Activated T-helper 17 cell treated with anti-CD3 and anti-CD28 coated beads, Interleukin-2, amount 50 U/mL, for 72 hours (primary cell): ENCODE measurements at regions not wholly inside any gene's neighbourhood (a gene's known extent, or its start where the extent isn't known, plus 50 kb on each side); places are given as distances from the start of the nearest gene placed in this dataset.
"Not testable (repeated sequence)": the region's sequence is repeated elsewhere in the genome, so short reads cannot be mapped to it uniquely, and the experiment has no call there.

Experiments used
- ATAC-seq: fragments of 150-1000 bp; cut with Tn5 transposase; replicated peaks from 2 replicates; pipeline ENCODE4 v1.10.0; 2021; ENCODE audit warnings: mild to moderate bottlenecking, moderate library complexity
- H3K27ac Mint-ChIP-seq: one replicate; pipeline ENCODE4 v1.8.0; 2022; ENCODE audit warnings: mixed read lengths
- H3K27me3 Mint-ChIP-seq: one replicate; pipeline ENCODE4 v1.8.0; 2022; ENCODE audit warnings: mixed read lengths
- H3K36me3 Mint-ChIP-seq: one replicate; pipeline ENCODE4 v1.8.0; 2022; ENCODE audit warnings: low read depth, mild to moderate bottlenecking, mixed read lengths
- H3K4me1 Mint-ChIP-seq: one replicate; pipeline ENCODE4 v1.8.0; 2022; ENCODE audit warnings: mixed read lengths
- H3K4me3 Mint-ChIP-seq: one replicate; pipeline ENCODE4 v1.8.0; 2022; ENCODE audit warnings: mild to moderate bottlenecking, mixed read lengths
- H3K9me3 Mint-ChIP-seq: one replicate; pipeline ENCODE4 v1.8.0; 2022; ENCODE audit warnings: mixed read lengths

DNA sequence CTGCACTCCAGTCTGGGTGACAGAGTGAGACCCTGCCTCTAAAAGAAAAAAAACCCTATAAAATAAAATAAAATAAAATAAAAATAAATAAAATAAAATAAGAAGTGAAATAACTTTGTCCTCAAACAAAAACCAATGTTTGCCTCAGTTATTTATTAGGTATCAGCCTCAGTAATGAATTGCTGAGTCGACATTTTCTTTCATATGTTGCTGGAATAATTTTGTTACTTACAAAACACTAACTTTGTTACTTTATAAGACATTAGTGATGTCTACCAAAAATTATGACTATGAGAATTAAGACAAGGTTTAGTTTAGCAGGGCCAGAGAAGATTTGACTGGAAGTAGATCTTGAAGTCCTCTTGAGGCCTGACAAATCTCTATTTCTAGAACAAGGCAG lies 2074.5 kb upstream of the PCDH20 start:
- H3K4me3 Mint-ChIP-seq: no peak overlapping the region
- no peaks in the 10 kb centered on the region for H3K27me3 Mint-ChIP-seq
- no peak for ATAC-seq
- H3K36me3 Mint-ChIP-seq: no peaks in the 10 kb centered on the region
- no peaks in the 10 kb centered on the region for H3K9me3 Mint-ChIP-seq
- no peaks in the 10 kb centered on the region for H3K4me1 Mint-ChIP-seq
- H3K27ac Mint-ChIP-seq: no peak overlapping the region

DNA sequence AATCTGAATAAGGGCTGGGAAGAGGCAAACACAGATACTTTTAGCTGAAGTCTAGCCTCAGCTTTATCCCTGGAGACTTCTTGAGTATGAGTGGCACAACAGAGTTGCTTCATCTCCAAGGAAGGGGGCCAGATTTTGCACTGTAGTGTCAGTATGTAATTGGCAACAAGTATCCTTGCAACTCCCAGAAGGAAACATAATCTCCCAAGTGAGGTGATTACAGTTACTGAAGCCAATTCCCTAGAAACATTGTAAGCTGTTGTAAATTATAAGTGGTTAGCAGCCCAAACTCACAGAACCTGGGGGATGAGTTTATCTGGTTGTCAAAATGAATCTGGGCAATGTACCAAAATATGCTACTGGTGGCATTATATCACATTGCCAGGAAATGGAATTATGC lies 2065.7 kb upstream of the PCDH20 start:
- Mint-ChIP-seq H3K36me3 (no peaks in the 10 kb centered on the region), H3K4me3 (no peak overlapping the region), H3K27ac (no peak overlapping the region), H3K27me3 (no peaks in the 10 kb centered on the region), H3K9me3 (no peaks in the 10 kb centered on the region), H3K4me1 (no peaks in the 10 kb centered on the region)
- no peak for ATAC-seq

DNA sequence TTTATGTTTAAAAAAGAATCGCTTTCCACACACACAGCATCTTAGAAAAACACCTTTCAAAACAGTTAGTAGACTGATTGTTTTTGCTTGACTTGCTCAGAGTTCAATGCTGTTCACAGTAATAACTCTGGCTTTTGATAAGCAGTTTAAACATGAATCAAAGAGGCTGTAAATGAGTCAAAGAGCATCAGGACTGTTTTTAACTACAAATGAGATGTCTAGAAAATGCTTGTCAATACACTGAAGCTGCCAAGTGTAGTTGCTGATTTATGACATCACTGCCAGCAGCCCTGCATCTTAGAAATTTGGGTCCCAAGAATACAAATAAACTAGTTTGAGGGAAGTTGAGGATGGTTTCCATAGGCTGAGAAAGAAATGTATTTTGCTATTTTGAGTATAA lies 2057.1 kb upstream of the PCDH20 start:
- H3K4me3 Mint-ChIP-seq: no peak overlapping the region
- no peak overlapping the region for H3K27ac Mint-ChIP-seq
- no peaks in the 10 kb centered on the region for H3K27me3 Mint-ChIP-seq
- peaks cover 3% of the 10 kb centered on the region for H3K9me3 Mint-ChIP-seq
- H3K4me1 Mint-ChIP-seq: no peaks in the 10 kb centered on the region
- H3K36me3 Mint-ChIP-seq: no peaks in the 10 kb centered on the region
- no peak for ATAC-seq

DNA sequence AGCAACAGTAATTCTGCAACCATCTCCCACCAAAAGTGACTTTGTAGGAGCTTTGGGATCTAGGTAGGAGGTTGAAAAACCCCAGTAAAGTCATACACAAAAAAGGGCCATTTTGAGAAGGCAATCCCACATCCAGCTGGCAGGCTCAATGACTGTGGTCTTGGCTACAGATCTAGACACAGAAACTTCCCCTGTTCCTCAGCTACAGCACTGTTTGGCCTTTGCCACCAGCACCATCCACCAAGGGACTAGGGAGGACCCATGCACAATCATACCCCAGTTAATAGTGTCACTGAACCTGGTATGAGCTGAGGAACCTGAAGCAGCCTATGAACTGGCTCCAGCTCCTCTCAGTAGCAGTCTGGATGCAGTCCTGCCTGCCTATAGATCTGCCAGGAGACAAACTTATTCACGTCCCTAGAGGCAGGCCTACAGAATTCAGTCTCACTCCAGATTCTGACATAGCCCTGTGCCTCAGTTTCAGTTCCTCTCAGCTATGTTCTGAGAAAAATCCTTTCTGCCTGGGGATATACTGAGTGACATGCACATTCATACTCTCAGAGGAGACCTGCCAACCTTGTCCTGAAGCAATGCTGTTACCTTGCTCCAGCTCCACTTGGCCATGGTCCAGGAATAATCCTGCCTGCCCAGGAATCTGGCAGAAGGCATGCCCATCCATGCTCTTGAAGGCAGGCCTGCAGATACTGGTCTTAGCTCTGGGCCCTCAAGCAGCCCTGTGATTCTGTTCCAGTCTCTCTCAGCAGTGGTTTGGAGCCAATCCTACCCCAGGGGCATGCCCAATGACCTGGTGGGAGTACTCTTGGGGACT lies 2048.3 kb upstream of the PCDH20 start:
- Mint-ChIP-seq H3K27me3 (no peaks in the 10 kb centered on the region), H3K9me3 (peaks cover 5% of the 10 kb centered on the region), H3K4me3 (no peak overlapping the region), H3K27ac (no peak overlapping the region), H3K4me1 (no peaks in the 10 kb centered on the region), H3K36me3 (no peaks in the 10 kb centered on the region)
- ATAC-seq: no peak

DNA sequence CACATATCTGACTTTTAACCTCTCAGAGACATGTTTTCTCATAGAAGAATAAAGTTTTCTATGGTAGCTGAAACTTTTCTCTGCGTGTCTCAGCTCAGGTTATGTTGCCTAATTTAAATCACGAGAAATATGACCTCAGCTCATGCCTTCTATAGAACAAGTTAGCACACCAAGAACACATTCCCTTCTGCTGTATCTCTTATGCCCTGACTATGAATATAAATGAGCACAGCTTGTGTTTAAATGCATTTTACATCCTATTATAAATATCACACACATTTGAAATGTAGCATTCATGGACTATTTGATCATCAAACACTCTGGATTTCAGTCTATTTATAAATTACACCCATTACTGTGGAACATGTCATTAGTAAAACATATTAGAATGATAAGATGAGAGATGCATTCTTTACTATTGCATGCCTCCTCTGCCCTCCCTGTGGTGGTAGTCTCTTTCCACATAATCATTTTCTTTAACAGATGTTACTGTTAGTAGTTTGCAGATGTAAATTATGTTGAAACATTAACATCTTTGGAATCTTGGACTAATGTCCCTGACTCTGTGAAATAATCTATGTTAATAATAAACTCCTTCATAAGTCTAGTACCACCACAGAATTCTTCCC lies 2044.9 kb upstream of the PCDH20 start:
- no peaks in the 10 kb centered on the region for H3K4me1 Mint-ChIP-seq
- H3K27ac Mint-ChIP-seq: no peak overlapping the region
- H3K9me3 Mint-ChIP-seq: no peaks in the 10 kb centered on the region
- H3K27me3 Mint-ChIP-seq: no peaks in the 10 kb centered on the region
- no peaks in the 10 kb centered on the region for H3K36me3 Mint-ChIP-seq
- H3K4me3 Mint-ChIP-seq: no peak overlapping the region
- no peak for ATAC-seq

DNA sequence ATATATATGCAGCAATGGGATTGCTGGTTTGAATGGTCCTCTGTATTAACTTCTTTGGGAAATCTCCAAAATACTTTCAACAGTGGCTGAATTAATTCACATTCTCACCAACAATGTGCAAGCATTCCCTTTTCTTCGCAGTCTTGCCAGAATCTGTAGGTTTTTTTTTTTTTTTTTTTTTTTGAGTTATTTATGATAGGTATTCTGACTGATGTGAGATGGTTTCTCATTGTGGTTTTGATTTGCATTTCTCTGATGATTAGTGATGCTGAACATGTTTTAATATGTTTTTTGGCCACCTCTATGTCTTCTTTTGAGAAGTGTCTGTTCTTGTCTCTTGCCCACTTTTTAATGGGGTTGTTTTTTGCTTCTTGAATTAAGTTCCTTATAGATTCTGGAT lies 2041.5 kb upstream of the PCDH20 start:
- no peaks in the 10 kb centered on the region for H3K4me1 Mint-ChIP-seq
- no peak overlapping the region for H3K27ac Mint-ChIP-seq
- H3K36me3 Mint-ChIP-seq: no peaks in the 10 kb centered on the region
- no peak overlapping the region for H3K4me3 Mint-ChIP-seq
- H3K27me3 Mint-ChIP-seq: no peaks in the 10 kb centered on the region
- H3K9me3 Mint-ChIP-seq: no peaks in the 10 kb centered on the region
- ATAC-seq: no peak

DNA sequence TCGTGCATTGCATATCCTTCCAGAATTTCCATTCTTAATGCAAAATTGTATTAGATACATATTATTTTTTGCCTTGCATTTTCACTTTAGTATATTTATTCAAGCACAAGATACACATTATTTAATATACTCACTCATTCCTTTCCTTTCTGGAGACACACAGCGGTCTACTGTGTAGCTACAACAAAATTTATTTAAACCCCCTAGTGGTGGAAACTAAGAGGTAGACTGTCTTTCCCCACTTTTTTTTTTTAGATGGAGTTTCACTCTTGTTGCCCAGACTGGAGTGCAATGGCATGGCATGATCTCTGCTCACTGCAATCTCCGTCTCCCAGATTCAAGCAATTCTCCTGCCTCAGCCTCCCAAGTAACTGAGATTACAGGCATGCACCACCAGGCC lies 2040.3 kb upstream of the PCDH20 start:
- Mint-ChIP-seq H3K36me3 (no peaks in the 10 kb centered on the region), H3K4me3 (no peak overlapping the region), H3K4me1 (no peaks in the 10 kb centered on the region), H3K27ac (no peak overlapping the region), H3K9me3 (no peaks in the 10 kb centered on the region), H3K27me3 (no peaks in the 10 kb centered on the region)
- no peak for ATAC-seq

DNA sequence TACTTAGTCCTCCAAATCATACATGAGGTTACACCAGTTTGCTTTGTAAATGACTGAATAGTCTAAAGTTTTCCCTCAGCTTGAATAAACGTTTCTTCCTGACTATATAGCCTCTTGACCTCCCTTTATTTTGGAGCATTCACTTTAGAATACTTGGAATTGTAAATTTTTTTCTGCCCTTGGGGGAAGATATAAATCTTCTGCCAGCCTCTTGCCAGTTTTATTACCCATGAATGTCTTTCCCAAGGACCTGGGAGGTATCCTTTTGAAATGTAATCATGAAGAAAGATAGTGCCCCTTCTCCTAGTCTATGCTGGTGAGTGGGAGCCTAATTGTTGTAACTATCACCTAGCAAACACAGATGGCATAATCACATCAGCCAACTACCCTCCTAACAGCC lies 2033.9 kb upstream of the PCDH20 start:
- no peaks in the 10 kb centered on the region for H3K9me3 Mint-ChIP-seq
- ATAC-seq: no peak
- no peak overlapping the region for H3K4me3 Mint-ChIP-seq

DNA sequence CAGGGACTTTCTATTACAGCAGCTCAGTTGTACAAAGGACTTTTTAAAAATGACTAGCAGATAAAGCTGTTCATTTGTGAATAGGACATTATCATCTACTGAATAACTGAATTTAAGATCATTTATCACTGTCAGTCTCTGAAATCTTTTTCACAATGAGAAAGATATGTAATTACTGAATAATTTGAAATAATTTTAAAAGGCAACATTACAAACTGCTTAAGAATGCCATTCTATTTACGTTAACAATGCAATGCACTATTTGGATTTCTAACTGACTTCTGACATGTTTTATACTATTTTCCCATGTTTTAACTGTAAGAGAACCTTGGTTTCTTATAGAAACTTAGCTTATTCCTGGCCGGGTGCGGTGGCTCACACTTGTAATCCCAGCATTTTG lies 2033.0 kb upstream of the PCDH20 start:
- H3K9me3 Mint-ChIP-seq: no peaks in the 10 kb centered on the region
- no peaks in the 10 kb centered on the region for H3K36me3 Mint-ChIP-seq
- ATAC-seq: no peak

More for the DNA sequence above, 2033.9 kb upstream of the PCDH20 start:
- Mint-ChIP-seq H3K4me1 (no peaks in the 10 kb centered on the region), H3K36me3 (no peaks in the 10 kb centered on the region), H3K27ac (no peak overlapping the region), H3K27me3 (no peaks in the 10 kb centered on the region)

DNA sequence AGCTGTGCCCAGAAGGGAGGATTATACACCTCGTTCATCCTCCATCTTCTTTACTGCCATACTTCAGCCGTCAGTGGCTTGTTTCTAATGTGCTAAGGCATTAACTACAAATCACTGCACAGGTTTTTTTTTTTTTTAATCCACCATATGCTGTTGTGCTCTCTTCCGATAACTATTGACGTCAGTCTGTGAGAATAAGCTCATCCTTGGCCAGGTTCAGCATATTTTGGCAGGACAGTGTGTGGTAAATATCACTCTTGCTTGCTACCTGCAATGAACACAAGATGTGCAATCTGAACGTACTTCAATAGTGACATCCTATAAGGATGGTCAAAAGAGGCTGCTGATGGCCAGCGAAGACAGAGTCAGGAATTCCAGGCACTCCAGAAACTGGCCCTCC lies 2030.7 kb upstream of the PCDH20 start:
- H3K36me3 Mint-ChIP-seq: no peaks in the 10 kb centered on the region
- no peak overlapping the region for H3K27ac Mint-ChIP-seq
- H3K4me1 Mint-ChIP-seq: no peaks in the 10 kb centered on the region
- no peak for ATAC-seq
- no peaks in the 10 kb centered on the region for H3K27me3 Mint-ChIP-seq
- H3K9me3 Mint-ChIP-seq: peaks cover 3% of the 10 kb centered on the region
- no peak overlapping the region for H3K4me3 Mint-ChIP-seq

More for the DNA sequence above, 2033.0 kb upstream of the PCDH20 start:
- H3K27me3 Mint-ChIP-seq: no peaks in the 10 kb centered on the region
- H3K27ac Mint-ChIP-seq: no peak overlapping the region
- no peak overlapping the region for H3K4me3 Mint-ChIP-seq
- H3K4me1 Mint-ChIP-seq: no peaks in the 10 kb centered on the region

DNA sequence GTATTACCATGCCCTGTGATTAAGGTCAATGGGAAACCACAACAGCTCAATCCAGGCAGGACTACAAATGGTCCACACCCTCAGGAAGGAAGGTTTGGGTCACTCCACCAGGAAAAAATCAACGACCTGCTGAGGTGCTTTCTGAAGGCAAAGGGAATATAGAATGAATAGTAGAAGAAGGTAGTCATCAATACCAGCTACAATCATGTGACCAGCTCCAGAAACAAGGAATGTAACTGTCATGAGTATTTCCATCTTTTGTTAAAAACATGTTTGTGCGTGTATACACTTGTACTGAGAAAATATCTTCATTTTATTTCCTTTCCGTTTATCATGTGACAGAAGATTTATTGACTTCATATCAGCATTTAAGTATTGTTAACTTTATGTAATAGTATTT lies 2028.6 kb upstream of the PCDH20 start:
- not testable (repeated sequence) for H3K36me3 Mint-ChIP-seq, H3K4me3 Mint-ChIP-seq, H3K27ac Mint-ChIP-seq, H3K9me3 Mint-ChIP-seq, ATAC-seq, H3K27me3 Mint-ChIP-seq, H3K4me1 Mint-ChIP-seq

DNA sequence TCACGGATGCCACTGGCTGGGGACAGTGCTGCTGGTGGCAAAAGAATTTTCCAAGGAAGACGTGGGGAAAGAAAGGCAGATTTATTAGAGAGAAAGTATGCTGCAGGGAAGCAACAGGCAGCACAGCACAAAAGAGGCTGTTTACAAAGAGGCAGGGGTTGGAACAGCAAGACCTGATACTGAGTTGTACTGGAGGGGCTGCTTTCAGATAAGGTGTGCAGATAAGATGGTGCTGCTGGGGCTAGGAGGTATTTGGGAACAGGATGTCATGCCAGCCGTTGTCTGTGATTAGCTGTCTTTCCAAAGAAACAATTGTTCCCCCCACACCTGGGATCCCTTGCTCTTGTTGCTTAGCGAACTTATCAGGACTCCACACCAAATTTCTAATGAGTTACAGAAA lies 2023.3 kb upstream of the PCDH20 start:
- no peak overlapping the region for H3K27ac Mint-ChIP-seq
- H3K9me3 Mint-ChIP-seq: peaks cover 14% of the 10 kb centered on the region
- no peak overlapping the region for H3K4me3 Mint-ChIP-seq
- H3K4me1 Mint-ChIP-seq: no peaks in the 10 kb centered on the region
- no peaks in the 10 kb centered on the region for H3K36me3 Mint-ChIP-seq
- H3K27me3 Mint-ChIP-seq: no peaks in the 10 kb centered on the region
- no peak for ATAC-seq

DNA sequence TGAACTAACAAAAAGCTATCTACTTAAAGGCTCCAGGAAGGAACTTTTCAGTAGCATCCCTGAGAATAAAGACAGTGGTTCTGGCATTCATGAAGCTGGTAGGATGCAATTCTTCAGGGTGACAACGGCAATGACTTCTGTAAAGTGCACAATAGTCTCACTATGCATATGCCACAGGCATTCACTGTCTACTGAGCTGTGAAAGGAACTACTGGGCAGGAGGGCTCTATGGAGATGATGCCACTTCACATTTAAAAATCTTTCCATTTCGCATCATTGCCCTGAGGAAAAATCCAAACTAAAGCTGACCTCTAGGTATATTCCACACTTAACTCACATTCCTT lies 2020.6 kb upstream of the PCDH20 start:
- H3K36me3 Mint-ChIP-seq: no peaks in the 10 kb centered on the region
- no peak overlapping the region for H3K27ac Mint-ChIP-seq
- H3K4me3 Mint-ChIP-seq: no peak overlapping the region
- peaks cover 13% of the 10 kb centered on the region for H3K9me3 Mint-ChIP-seq
- no peak for ATAC-seq
- H3K4me1 Mint-ChIP-seq: no peaks in the 10 kb centered on the region
- H3K27me3 Mint-ChIP-seq: no peaks in the 10 kb centered on the region

DNA sequence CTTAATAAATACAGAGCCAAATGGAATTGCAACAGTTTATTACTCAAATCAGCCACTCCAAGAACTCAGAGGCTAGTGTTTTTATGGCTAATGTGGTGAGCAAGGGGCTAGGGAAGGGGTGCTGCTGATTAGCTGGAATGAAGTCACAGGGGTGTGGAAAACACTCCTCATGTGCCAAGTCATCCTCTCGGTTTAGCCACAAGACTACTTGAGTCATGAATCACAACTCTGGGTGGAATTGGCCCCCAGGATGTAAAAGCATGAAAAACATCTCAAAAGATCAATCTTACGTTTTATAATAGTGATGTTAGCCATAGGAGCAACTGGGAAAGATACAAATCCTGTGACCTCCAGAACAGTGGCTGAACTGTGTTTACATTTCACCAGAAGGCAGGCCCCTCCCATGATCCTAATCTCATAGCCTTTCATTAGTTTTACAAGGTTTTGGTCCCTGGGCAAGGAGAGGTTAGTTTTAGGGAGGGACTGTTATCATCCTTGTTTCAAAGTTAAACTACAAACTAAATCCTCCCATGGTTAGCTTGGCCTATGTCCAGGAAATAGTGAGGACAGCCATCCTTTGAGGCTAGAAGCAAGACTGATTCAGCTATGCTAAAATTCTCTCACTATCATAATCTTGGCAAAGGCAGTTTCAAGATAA lies 2020.1 kb upstream of the PCDH20 start:
- Mint-ChIP-seq H3K27me3 (no peaks in the 10 kb centered on the region), H3K9me3 (peaks cover 13% of the 10 kb centered on the region), H3K27ac (no peak overlapping the region), H3K4me1 (no peaks in the 10 kb centered on the region), H3K4me3 (no peak overlapping the region), H3K36me3 (no peaks in the 10 kb centered on the region)
- no peak for ATAC-seq

DNA sequence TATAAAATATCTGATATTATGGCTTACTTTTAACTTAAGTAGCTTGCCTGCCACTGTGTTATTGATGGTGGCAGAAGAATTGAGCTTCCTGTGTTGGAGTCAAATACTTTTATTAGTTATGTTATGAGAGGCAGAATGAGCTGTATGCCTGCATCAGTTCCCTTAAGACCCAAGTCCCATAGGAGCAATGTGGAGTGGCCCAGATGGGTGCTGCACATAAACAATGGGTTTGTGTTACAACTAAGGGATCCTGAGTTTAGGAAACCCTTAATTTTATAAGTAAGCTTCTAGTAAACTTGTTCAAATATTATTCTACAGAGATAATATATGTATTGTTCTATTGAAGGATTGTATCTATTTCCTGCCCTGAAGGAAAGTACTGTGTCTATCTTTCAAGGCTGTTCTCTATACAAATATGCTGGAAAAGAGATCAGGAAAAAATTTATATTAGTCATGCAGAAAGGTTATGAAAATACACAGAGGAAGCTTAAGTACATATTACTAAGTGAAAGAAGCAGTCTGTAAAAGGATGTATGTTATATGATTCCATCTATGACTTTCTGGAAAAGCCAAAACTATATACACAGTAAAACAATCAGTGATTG lies 2018.0 kb upstream of the PCDH20 start:
- H3K9me3 Mint-ChIP-seq: peaks cover 9% of the 10 kb centered on the region
- no peaks in the 10 kb centered on the region for H3K4me1 Mint-ChIP-seq
- no peak overlapping the region for H3K4me3 Mint-ChIP-seq
- ATAC-seq: no peak
- H3K36me3 Mint-ChIP-seq: no peaks in the 10 kb centered on the region
- H3K27me3 Mint-ChIP-seq: no peaks in the 10 kb centered on the region
- no peak overlapping the region for H3K27ac Mint-ChIP-seq
